PFSK-1 (cell line): ENCODE measurements at regions not wholly inside any gene's neighbourhood (a gene's known extent, or its start where the extent isn't known, plus 50 kb on each side); places are given as distances from the start of the nearest gene placed in this dataset.

ENCODE experiments used
- FOXP2 ChIP-seq: optimal IDR thresholded peaks from 2 replicates; pipeline ENCODE3; 2011; ENCODE audit warnings: borderline replicate concordance, control low read depth, inconsistent platforms; ENCODE audit not compliant: insufficient read depth; ENCODE audit errors: extremely low read length, extremely low read depth
- POLR2AphosphoS5 ChIP-seq: IDR thresholded peaks from 2 replicates; pipeline ENCODE4 v1.6.1; 2012; ENCODE audit warnings: low read depth, mild to moderate bottlenecking, control low read depth, low read length, moderate library complexity
- SIN3A ChIP-seq: IDR thresholded peaks from 2 replicates; pipeline ENCODE4 v1.6.1; 2012; ENCODE audit warnings: mild to moderate bottlenecking, low read length, moderate library complexity, borderline replicate concordance; ENCODE audit not compliant: insufficient read depth
- TAF1 ChIP-seq: IDR thresholded peaks from 2 replicates; pipeline ENCODE4 v1.6.1; 2012; ENCODE audit warnings: low read length, control low read depth, borderline replicate concordance; ENCODE audit not compliant: insufficient read depth
- TF ChIP-seq, protein P1 (sequence below), 2 experiments: IDR thresholded peaks; 2 replicates each; pipeline versions ENCODE4 v1.6.1 to v1.8.0; 2011 to 2012; ENCODE audit warnings: low read depth in 2 of 2, low read length in 2 of 2, control low read depth in 1 of 2, inconsistent platforms in 1 of 2, mild to moderate bottlenecking in 1 of 2, moderate library complexity in 1 of 2; ENCODE audit not compliant: insufficient read depth in 1 of 2

- TF ChIP-seq TAF1 (no peak), SIN3A (no peak), FOXP2 (no peak), POLR2AphosphoS5 (no peak)
- TF ChIP-seq, protein P1, sequence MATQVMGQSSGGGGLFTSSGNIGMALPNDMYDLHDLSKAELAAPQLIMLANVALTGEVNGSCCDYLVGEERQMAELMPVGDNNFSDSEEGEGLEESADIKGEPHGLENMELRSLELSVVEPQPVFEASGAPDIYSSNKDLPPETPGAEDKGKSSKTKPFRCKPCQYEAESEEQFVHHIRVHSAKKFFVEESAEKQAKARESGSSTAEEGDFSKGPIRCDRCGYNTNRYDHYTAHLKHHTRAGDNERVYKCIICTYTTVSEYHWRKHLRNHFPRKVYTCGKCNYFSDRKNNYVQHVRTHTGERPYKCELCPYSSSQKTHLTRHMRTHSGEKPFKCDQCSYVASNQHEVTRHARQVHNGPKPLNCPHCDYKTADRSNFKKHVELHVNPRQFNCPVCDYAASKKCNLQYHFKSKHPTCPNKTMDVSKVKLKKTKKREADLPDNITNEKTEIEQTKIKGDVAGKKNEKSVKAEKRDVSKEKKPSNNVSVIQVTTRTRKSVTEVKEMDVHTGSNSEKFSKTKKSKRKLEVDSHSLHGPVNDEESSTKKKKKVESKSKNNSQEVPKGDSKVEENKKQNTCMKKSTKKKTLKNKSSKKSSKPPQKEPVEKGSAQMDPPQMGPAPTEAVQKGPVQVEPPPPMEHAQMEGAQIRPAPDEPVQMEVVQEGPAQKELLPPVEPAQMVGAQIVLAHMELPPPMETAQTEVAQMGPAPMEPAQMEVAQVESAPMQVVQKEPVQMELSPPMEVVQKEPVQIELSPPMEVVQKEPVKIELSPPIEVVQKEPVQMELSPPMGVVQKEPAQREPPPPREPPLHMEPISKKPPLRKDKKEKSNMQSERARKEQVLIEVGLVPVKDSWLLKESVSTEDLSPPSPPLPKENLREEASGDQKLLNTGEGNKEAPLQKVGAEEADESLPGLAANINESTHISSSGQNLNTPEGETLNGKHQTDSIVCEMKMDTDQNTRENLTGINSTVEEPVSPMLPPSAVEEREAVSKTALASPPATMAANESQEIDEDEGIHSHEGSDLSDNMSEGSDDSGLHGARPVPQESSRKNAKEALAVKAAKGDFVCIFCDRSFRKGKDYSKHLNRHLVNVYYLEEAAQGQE (IDR thresholded peaks at IDR 0.05; ENCODE audit: insufficient read depth in 1 of 2, low read depth in 2 of 2, low read length in 2 of 2) = no peak
Measured at GRCh38 chr6:140684776-140685550, 1310.5 kb upstream of the CITED2 start.

GRCh38 chr6:140677781-140678528 lies 1303.5 kb upstream of the CITED2 start:
- TF ChIP-seq POLR2AphosphoS5 = no peak
- TF ChIP-seq SIN3A = no peak
- no peak for TF ChIP-seq FOXP2

DNA sequence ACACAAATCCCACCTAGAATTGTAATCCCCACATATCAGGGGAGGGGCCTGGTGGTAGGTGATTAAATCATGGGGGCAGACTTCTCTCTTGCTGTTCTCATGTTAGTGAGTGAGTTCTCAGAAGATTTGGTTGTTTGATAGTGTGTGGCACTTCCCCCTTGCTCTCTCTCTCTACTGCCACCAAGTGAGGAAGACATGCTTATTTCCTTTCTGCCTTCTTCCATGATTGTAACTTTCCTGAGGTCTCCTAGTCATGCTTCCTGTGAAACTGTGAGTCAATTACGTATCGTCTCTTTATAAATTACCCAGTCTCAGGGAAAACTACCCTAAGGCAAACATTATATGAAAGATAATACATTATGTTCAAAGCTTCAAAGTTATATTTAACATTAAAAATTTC lies 1297.5 kb upstream of the CITED2 start:
- TF ChIP-seq, protein P1 (IDR thresholded peaks at IDR 0.05; ENCODE audit: insufficient read depth in 1 of 2, low read depth in 2 of 2, low read length in 2 of 2) = no peak
- TF ChIP-seq SIN3A (no peak), POLR2AphosphoS5 (no peak), TAF1 (no peak), FOXP2 (no peak)

DNA sequence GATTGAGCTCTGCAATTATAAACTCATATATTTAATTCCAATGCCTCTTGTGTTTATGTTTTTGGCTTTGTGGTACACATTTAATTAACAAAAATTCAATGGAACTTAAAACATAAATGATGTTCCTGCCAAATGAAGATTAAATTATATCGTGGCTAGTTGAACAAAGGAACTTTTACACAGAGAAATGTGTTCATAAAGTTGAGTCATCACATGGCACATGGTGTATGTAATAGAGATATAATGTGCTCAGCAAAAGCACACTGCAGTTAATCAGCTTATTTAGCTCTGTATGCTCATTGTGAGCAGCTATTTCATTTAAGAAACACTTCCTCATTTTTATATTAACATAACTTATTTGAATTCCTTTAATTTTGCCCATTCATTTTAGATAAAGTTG lies 1295.6 kb upstream of the CITED2 start:
- TF ChIP-seq POLR2AphosphoS5 (no peak), FOXP2 (no peak), SIN3A (no peak), TAF1 (no peak)
- TF ChIP-seq, protein P1 (IDR thresholded peaks at IDR 0.05; ENCODE audit: insufficient read depth in 1 of 2, low read depth in 2 of 2, low read length in 2 of 2) = no peak

DNA sequence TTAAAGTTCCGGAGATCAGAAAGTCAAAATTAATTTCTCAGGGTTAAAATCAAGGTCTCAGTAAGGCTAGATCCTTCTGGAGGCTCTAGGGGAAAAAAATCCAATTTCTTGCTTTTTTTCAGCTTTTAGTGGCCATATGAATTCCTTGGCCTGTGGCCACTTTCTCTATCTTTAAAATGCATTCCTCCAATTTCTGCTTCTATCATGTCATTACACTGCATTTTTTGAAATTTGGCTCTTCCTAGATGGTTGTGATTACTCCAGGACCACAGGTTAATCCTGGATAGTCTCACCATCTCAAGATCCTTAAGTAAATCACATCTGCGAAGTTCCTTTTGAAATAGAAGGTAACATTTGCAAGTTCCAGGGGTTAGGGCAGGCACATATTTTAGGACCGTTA lies 1294.9 kb upstream of the CITED2 start:
- no peak for TF ChIP-seq TAF1

DNA sequence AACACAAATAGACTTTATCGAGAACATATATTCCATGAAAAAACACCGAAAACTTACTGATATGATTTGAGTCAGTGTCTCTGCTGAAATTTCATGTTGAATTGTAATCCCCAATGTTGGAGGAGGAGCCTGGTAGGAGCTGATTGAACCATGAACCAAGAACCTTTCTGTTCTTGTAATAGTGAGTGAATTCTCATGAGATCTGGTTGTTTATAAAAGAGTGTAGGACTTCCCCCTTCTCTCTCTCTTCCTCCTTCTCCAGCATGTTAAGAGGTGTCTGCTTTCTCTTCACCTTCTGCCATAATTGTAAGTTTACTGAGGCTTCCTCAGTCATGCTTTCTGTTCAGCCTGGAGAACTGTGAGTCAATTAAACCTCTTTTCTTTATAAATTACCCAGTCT lies 1289.3 kb upstream of the CITED2 start:
- TF ChIP-seq, protein P1 (IDR thresholded peaks at IDR 0.05; ENCODE audit: insufficient read depth in 1 of 2, low read depth in 2 of 2, low read length in 2 of 2) = no peak
- TF ChIP-seq TAF1 (no peak), POLR2AphosphoS5 (no peak), SIN3A (no peak), FOXP2 (no peak)
